ENCODE measurements at regions not wholly inside any gene's neighbourhood (a gene's known extent, or its start where the extent isn't known, plus 50 kb on each side); places are given as distances from the start of the nearest gene placed in this dataset.

- Histone ChIP-seq H3K4me2 (no peak overlapping the region), H3K27me3 (ENCODE audit: insufficient read depth, low read depth) (no peaks in the 10 kb centered on the region)
Observed at GRCh38 chr6:145063091-145063490, 672.2 kb downstream of the EPM2A start.

GRCh38 chr6:145067430-145067829 is 667.9 kb downstream of the EPM2A start:
- H3K4me3 ChIP-seq (IDR thresholded peaks at IDR 0.05; ENCODE audit: insufficient read depth, low read depth, low read length), result no peak overlapping the region
- no peak overlapping the region for H3K9ac ChIP-seq
- no peak overlapping the region for H3K27ac ChIP-seq
- no peaks in the 10 kb centered on the region for H3K4me1 ChIP-seq (ENCODE audit: low read depth, poor library complexity, severe bottlenecking)
- no peak for TF ChIP-seq CTCF (conservative IDR thresholded peaks at IDR 0.05; ENCODE audit: low read depth, low read length)
- no peaks in the 10 kb centered on the region for H3K36me3 ChIP-seq (ENCODE audit: insufficient read depth)
- no peaks in the 10 kb centered on the region for H3K79me2 ChIP-seq (ENCODE audit: insufficient read depth, low read depth)
- H3K4me2 ChIP-seq, result no peak overlapping the region
- H4K20me1 ChIP-seq (ENCODE audit: insufficient read depth), result no peaks in the 10 kb centered on the region
- H2AFZ ChIP-seq (ENCODE audit: low read depth), result no peak overlapping the region
- no peaks in the 10 kb centered on the region for H3K27me3 ChIP-seq (ENCODE audit: insufficient read depth, low read depth)

More at GRCh38 chr6:145063091-145063490, 672.2 kb downstream of the EPM2A start:
- Histone ChIP-seq H3K27ac (no peak overlapping the region), H3K9ac (no peak overlapping the region), H3K79me2 (ENCODE audit: insufficient read depth, low read depth) (no peaks in the 10 kb centered on the region), H3K4me1 (ENCODE audit: low read depth, poor library complexity, severe bottlenecking) (no peaks in the 10 kb centered on the region), H3K36me3 (ENCODE audit: insufficient read depth) (no peaks in the 10 kb centered on the region), H4K20me1 (ENCODE audit: insufficient read depth) (no peaks in the 10 kb centered on the region), H2AFZ (ENCODE audit: low read depth) (no peak overlapping the region), H3K4me3 (IDR thresholded peaks at IDR 0.05; ENCODE audit: insufficient read depth, low read depth, low read length) (no peak overlapping the region)
- TF ChIP-seq CTCF (conservative IDR thresholded peaks at IDR 0.05; ENCODE audit: low read depth, low read length), result no peak

- H4K20me1 ChIP-seq (ENCODE audit: insufficient read depth), result no peaks in the 10 kb centered on the region
- H3K9ac ChIP-seq, result no peak overlapping the region
- H3K27me3 ChIP-seq (ENCODE audit: insufficient read depth, low read depth), result no peaks in the 10 kb centered on the region
- H3K4me3 ChIP-seq (IDR thresholded peaks at IDR 0.05; ENCODE audit: insufficient read depth, low read depth, low read length), result no peak overlapping the region
- no peak overlapping the region for H2AFZ ChIP-seq (ENCODE audit: low read depth)
- no peaks in the 10 kb centered on the region for H3K79me2 ChIP-seq (ENCODE audit: insufficient read depth, low read depth)
- no peak overlapping the region; the same call in 1 of the 2 replicates for H3K4me2 ChIP-seq
- H3K4me1 ChIP-seq (ENCODE audit: low read depth, poor library complexity, severe bottlenecking), result no peaks in the 10 kb centered on the region
- no peaks in the 10 kb centered on the region for H3K36me3 ChIP-seq (ENCODE audit: insufficient read depth)
- H3K27ac ChIP-seq, result no peak overlapping the region
- TF ChIP-seq CTCF (conservative IDR thresholded peaks at IDR 0.05; ENCODE audit: low read depth, low read length), result no peak
Observed at GRCh38 chr6:145068577-145068976, 666.7 kb downstream of the EPM2A start.

GRCh38 chr6:145069966-145070365 is 665.4 kb downstream of the EPM2A start:
- H3K27ac ChIP-seq, result no peak overlapping the region
- no peak overlapping the region for H2AFZ ChIP-seq (ENCODE audit: low read depth)
- no peaks in the 10 kb centered on the region for H4K20me1 ChIP-seq (ENCODE audit: insufficient read depth)
- H3K27me3 ChIP-seq (ENCODE audit: insufficient read depth, low read depth), result no peaks in the 10 kb centered on the region
- no peaks in the 10 kb centered on the region for H3K79me2 ChIP-seq (ENCODE audit: insufficient read depth, low read depth)
- H3K36me3 ChIP-seq (ENCODE audit: insufficient read depth), result no peaks in the 10 kb centered on the region
- no peaks in the 10 kb centered on the region for H3K4me1 ChIP-seq (ENCODE audit: low read depth, poor library complexity, severe bottlenecking)
- no peak overlapping the region for H3K4me2 ChIP-seq
- no peak overlapping the region for H3K4me3 ChIP-seq (IDR thresholded peaks at IDR 0.05; ENCODE audit: insufficient read depth, low read depth, low read length)
- TF ChIP-seq CTCF (conservative IDR thresholded peaks at IDR 0.05; ENCODE audit: low read depth, low read length), result no peak
- no peak overlapping the region for H3K9ac ChIP-seq

All from KMS-11 (cell line).